ENCODE measurements at regions not wholly inside any gene's neighbourhood (a gene's known extent, or its start where the extent isn't known, plus 50 kb on each side); places are given as distances from the start of the nearest gene placed in this dataset.

DNA sequence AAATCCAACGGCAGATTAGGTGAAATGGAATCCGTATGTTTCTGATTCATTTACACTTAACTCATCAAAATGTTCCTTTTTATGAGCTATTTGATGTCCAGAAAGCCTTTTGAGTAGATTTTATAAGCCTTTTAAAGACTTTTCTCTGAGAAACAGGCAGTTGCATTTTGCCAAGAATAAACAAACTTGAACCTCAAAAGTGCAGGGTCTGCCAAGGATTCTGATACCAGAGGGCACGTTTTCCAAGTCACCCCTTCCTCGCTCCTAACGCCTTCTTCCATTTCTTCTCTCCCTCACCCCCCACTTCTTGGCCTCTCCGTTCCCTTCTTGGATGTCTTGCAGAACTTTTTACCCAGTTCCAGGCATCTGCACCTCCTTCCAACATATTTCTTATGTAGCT, 200.6 kb upstream of the TBX3 start:
- Histone ChIP-seq H3K27ac (no peak overlapping the region), H3F3A (ENCODE audit: low read depth) (no peaks in the 10 kb centered on the region), H3K27me3 (no peaks in the 10 kb centered on the region), H3K4me1 (no peaks in the 10 kb centered on the region), H3K36me3 (no peaks in the 10 kb centered on the region), H4K20me1 (ENCODE audit: low read depth) (no peaks in the 10 kb centered on the region), H3K4me2 (no peak overlapping the region), H3K9me3 (ENCODE audit: low read depth) (no peaks in the 10 kb centered on the region), H3K4me3 (no peak overlapping the region), H3K79me2 (ENCODE audit: low read depth) (no peaks in the 10 kb centered on the region), H2AFZ (replicated peaks) (no peak overlapping the region), H3K9ac (no peak overlapping the region)
- H3K27ac Mint-ChIP-seq = no peak overlapping the region
- no peak overlapping the region for H3K4me3 Mint-ChIP-seq
- no peak for TF ChIP-seq CTCF (IDR thresholded peaks at IDR 0.05)
- TF ChIP-seq EZH2phosphoT487 (IDR thresholded peaks at IDR 0.05) = no peak
- TF ChIP-seq EZH2 (IDR thresholded peaks at IDR 0.05) = no peak
- H3K9me3 Mint-ChIP-seq = no peaks in the 10 kb centered on the region
- H3K27me3 Mint-ChIP-seq (ENCODE audit: insufficient read depth, low read depth) = peaks cover 7% of the 10 kb centered on the region
- no peaks in the 10 kb centered on the region for H3K36me3 Mint-ChIP-seq
- no peak for DNase-seq (ENCODE audit: low spot score)
- no peaks in the 10 kb centered on the region for H3K4me1 Mint-ChIP-seq

DNA sequence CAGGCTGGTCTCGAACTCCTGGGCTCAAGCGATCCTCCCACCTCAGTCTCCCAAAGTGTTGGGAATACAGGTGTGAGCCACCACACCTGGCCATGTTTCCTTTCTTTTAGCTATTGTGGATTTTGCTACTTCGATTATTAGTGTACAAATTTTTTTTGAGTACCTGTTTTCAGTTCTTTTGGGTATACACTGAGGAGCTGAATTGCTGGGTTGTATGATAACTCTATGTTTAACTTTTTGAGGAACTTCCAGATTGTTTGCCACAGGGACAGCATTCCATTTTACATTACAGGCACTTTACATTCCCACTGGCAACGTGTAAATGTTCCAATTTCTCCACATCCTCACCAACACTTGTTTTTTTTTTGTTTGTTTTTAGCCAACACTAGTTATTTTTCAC, 198.1 kb upstream of the TBX3 start:
- Histone ChIP-seq H3K27ac (no peak overlapping the region), H3K9ac (no peak overlapping the region), H3K4me2 (no peak overlapping the region), H3K9me3 (ENCODE audit: low read depth) (no peaks in the 10 kb centered on the region), H4K20me1 (ENCODE audit: low read depth) (no peaks in the 10 kb centered on the region), H3K27me3 (no peaks in the 10 kb centered on the region), H3K4me1 (no peaks in the 10 kb centered on the region), H3K79me2 (ENCODE audit: low read depth) (no peaks in the 10 kb centered on the region), H3K36me3 (no peaks in the 10 kb centered on the region), H3K4me3 (no peak overlapping the region), H2AFZ (replicated peaks) (no peak overlapping the region), H3F3A (ENCODE audit: low read depth) (no peaks in the 10 kb centered on the region)
- DNase-seq (ENCODE audit: low spot score) = no peak
- H3K27ac Mint-ChIP-seq = no peak overlapping the region
- no peak overlapping the region for H3K4me3 Mint-ChIP-seq
- H3K4me1 Mint-ChIP-seq = no peaks in the 10 kb centered on the region
- no peaks in the 10 kb centered on the region for H3K9me3 Mint-ChIP-seq
- H3K27me3 Mint-ChIP-seq (ENCODE audit: insufficient read depth, low read depth) = peaks cover 7% of the 10 kb centered on the region
- H3K36me3 Mint-ChIP-seq = no peaks in the 10 kb centered on the region
- TF ChIP-seq EZH2phosphoT487 (IDR thresholded peaks at IDR 0.05) = no peak
- no peak for TF ChIP-seq EZH2 (IDR thresholded peaks at IDR 0.05)
- TF ChIP-seq CTCF (IDR thresholded peaks at IDR 0.05) = no peak

- Mint-ChIP-seq H3K4me1 (no peaks in the 10 kb centered on the region), H3K36me3 (no peaks in the 10 kb centered on the region), H3K9me3 (no peaks in the 10 kb centered on the region), H3K27me3 (ENCODE audit: insufficient read depth, low read depth) (peaks cover 11% of the 10 kb centered on the region), H3K4me3 (no peak overlapping the region), H3K27ac (no peak overlapping the region)
- no peaks in the 10 kb centered on the region for H4K20me1 ChIP-seq (ENCODE audit: low read depth)
- no peak for DNase-seq (ENCODE audit: low spot score)
- no peak overlapping the region for H2AFZ ChIP-seq (replicated peaks)
- H3K36me3 ChIP-seq = no peaks in the 10 kb centered on the region
- H3K79me2 ChIP-seq (ENCODE audit: low read depth) = no peaks in the 10 kb centered on the region
- H3K9ac ChIP-seq = no peak overlapping the region
- no peaks in the 10 kb centered on the region for H3K9me3 ChIP-seq (ENCODE audit: low read depth)
- H3K4me2 ChIP-seq = no peak overlapping the region
- no peak overlapping the region for H3K4me3 ChIP-seq
- H3K27ac ChIP-seq = no peak overlapping the region
- H3F3A ChIP-seq (ENCODE audit: low read depth) = no peaks in the 10 kb centered on the region
- no peaks in the 10 kb centered on the region for H3K27me3 ChIP-seq
- TF ChIP-seq EZH2phosphoT487 (IDR thresholded peaks at IDR 0.05) (no peak), EZH2 (IDR thresholded peaks at IDR 0.05) (no peak), CTCF (IDR thresholded peaks at IDR 0.05) (no peak)
- no peaks in the 10 kb centered on the region for H3K4me1 ChIP-seq
These were observed 195.4 kb upstream of the TBX3 start for GRCh38 chr12:114879354-114879753.

DNA sequence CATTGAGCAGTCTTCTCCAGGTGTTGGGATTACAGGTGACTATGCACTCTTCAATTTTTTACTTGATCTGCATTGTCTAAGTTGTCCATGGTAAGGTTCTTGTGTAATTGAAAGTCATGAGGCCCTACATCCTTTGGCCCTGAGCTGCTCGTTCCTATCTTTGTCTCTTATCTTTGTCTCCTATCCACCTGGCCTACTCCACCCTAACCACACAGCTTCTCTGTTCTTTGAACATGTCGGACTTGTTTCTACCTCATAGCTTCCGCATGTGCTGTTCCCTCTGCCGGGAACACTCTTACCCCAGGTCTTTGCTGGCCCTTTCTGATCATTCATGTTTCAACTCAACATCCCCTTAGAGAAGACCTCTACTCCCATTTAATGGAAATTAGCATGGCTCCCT, 194.8 kb upstream of the TBX3 start:
- Histone ChIP-seq H2AFZ (replicated peaks) (no peak overlapping the region), H3K9ac (no peak overlapping the region), H3K4me3 (no peak overlapping the region), H3K79me2 (ENCODE audit: low read depth) (no peaks in the 10 kb centered on the region), H4K20me1 (ENCODE audit: low read depth) (no peaks in the 10 kb centered on the region), H3K4me1 (no peaks in the 10 kb centered on the region), H3K36me3 (no peaks in the 10 kb centered on the region), H3K9me3 (ENCODE audit: low read depth) (no peaks in the 10 kb centered on the region), H3K27ac (no peak overlapping the region), H3F3A (ENCODE audit: low read depth) (no peaks in the 10 kb centered on the region), H3K27me3 (no peaks in the 10 kb centered on the region), H3K4me2 (no peak overlapping the region)
- TF ChIP-seq CTCF (IDR thresholded peaks at IDR 0.05) = no peak
- no peak for TF ChIP-seq EZH2phosphoT487 (IDR thresholded peaks at IDR 0.05)
- TF ChIP-seq EZH2 (IDR thresholded peaks at IDR 0.05) = no peak
- Mint-ChIP-seq H3K9me3 (no peaks in the 10 kb centered on the region), H3K36me3 (no peaks in the 10 kb centered on the region), H3K4me3 (no peak overlapping the region), H3K27me3 (ENCODE audit: insufficient read depth, low read depth) (peaks cover 11% of the 10 kb centered on the region), H3K27ac (no peak overlapping the region), H3K4me1 (no peaks in the 10 kb centered on the region)
- DNase-seq (ENCODE audit: low spot score) = no peak
